Astrocyte (in vitro differentiated cells and primary cell): ENCODE measurements at regions not wholly inside any gene's neighbourhood (a gene's known extent, or its start where the extent isn't known, plus 50 kb on each side); places are given as distances from the start of the nearest gene placed in this dataset.

Experiments
- CTCF ChIP-seq: IDR thresholded peaks from 2 replicates; pipeline ENCODE4 v1.5.1; 2011; ENCODE audit warnings: low read depth, mild to moderate bottlenecking, inconsistent platforms, low read length, moderate library complexity; ENCODE audit not compliant: insufficient read depth
- EZH2 ChIP-seq: IDR thresholded peaks from 2 replicates; pipeline ENCODE4 v1.6.1; 2012; ENCODE audit warnings: mild to moderate bottlenecking, low read length, inconsistent platforms; ENCODE audit not compliant: insufficient read depth

GRCh38 chr6:63467247-63467954 is 104.9 kb upstream of the LOC128125822 start:
- TF ChIP-seq CTCF (no peak), EZH2 (no peak)
